Ishikawa (cell line): ENCODE measurements at regions not wholly inside any gene's neighbourhood (a gene's known extent, or its start where the extent isn't known, plus 50 kb on each side); places are given as distances from the start of the nearest gene placed in this dataset.

Experiments
- CEBPB ChIP-seq: IDR thresholded peaks from 2 replicates; pipeline ENCODE4 v1.6.1; 2012
- CREB1 ChIP-seq: IDR thresholded peaks from 2 replicates; pipeline ENCODE4 v1.6.1; 2012; ENCODE audit warnings: low read depth
- EGR1 ChIP-seq: IDR thresholded peaks from 2 replicates; pipeline ENCODE4 v1.6.1; 2012
- EP300 ChIP-seq: IDR thresholded peaks from 2 replicates; pipeline ENCODE4 v1.6.1; 2012; ENCODE audit warnings: borderline replicate concordance
- FOXM1 ChIP-seq: IDR thresholded peaks from 2 replicates; pipeline ENCODE4 v1.6.1; 2012; ENCODE audit warnings: low read depth, borderline replicate concordance
- NFIC ChIP-seq: IDR thresholded peaks from 2 replicates; pipeline ENCODE4 v1.6.1; 2012
- RAD21 ChIP-seq: IDR thresholded peaks from 2 replicates; pipeline ENCODE4 v1.6.1; 2012; ENCODE audit warnings: low read depth
- TAF1 ChIP-seq: IDR thresholded peaks from 2 replicates; pipeline ENCODE4 v1.6.1; 2012; ENCODE audit warnings: low read depth, mild to moderate bottlenecking
- TCF12 ChIP-seq: IDR thresholded peaks from 2 replicates; pipeline ENCODE4 v1.6.1; 2012; ENCODE audit warnings: low read depth
- TEAD4 ChIP-seq: IDR thresholded peaks from 2 replicates; pipeline ENCODE4 v1.6.1; 2012
- YY1 ChIP-seq: IDR thresholded peaks from 2 replicates; pipeline ENCODE4 v1.6.1; 2012; ENCODE audit warnings: low read depth
- ZBTB7A ChIP-seq: IDR thresholded peaks from 2 replicates; pipeline ENCODE4 v1.6.1; 2012; ENCODE audit warnings: low read depth
- TF ChIP-seq, protein P1 (sequence below): IDR thresholded peaks from 2 replicates; pipeline ENCODE4 v1.6.1; 2012
- TF ChIP-seq, protein P2 (sequence below): IDR thresholded peaks from 2 replicates; pipeline ENCODE4 v1.6.1; 2012
- TF ChIP-seq, protein P3 (sequence below): IDR thresholded peaks from 2 replicates; pipeline ENCODE4 v1.6.1; 2012; ENCODE audit warnings: low read depth, mild to moderate bottlenecking

DNA sequence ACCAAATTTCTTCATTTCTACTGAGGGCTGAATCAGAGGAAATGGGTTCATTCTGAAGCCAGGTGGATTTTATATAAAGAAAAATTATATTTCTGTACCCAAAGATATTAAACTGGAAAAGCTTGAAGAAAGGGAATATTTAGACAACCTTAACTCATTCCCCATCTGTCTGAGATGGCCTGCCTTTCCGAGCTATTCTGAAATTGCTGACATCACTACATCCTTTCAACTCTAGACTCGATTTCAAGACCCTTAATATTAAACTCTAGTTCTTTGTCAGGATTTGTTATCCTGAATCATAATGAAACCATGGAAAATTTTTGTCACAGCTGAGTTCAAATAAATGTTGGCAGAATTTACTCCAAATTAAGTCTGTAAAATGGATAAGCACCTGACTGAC is 818.5 kb upstream of the SEMA6A start:
- TF ChIP-seq RAD21 (no peak), EP300 (no peak), TEAD4 (no peak), CEBPB (no peak), YY1 (no peak), CREB1 (no peak), TCF12 (no peak), TAF1 (no peak), ZBTB7A (no peak), NFIC (no peak), FOXM1 (no peak), EGR1 (no peak)
- TF ChIP-seq, protein P1, sequence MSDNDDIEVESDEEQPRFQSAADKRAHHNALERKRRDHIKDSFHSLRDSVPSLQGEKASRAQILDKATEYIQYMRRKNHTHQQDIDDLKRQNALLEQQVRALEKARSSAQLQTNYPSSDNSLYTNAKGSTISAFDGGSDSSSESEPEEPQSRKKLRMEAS = no peak
- TF ChIP-seq, protein P2, sequence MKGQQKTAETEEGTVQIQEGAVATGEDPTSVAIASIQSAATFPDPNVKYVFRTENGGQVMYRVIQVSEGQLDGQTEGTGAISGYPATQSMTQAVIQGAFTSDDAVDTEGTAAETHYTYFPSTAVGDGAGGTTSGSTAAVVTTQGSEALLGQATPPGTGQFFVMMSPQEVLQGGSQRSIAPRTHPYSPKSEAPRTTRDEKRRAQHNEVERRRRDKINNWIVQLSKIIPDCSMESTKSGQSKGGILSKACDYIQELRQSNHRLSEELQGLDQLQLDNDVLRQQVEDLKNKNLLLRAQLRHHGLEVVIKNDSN = no peak
- TF ChIP-seq, protein P3, sequence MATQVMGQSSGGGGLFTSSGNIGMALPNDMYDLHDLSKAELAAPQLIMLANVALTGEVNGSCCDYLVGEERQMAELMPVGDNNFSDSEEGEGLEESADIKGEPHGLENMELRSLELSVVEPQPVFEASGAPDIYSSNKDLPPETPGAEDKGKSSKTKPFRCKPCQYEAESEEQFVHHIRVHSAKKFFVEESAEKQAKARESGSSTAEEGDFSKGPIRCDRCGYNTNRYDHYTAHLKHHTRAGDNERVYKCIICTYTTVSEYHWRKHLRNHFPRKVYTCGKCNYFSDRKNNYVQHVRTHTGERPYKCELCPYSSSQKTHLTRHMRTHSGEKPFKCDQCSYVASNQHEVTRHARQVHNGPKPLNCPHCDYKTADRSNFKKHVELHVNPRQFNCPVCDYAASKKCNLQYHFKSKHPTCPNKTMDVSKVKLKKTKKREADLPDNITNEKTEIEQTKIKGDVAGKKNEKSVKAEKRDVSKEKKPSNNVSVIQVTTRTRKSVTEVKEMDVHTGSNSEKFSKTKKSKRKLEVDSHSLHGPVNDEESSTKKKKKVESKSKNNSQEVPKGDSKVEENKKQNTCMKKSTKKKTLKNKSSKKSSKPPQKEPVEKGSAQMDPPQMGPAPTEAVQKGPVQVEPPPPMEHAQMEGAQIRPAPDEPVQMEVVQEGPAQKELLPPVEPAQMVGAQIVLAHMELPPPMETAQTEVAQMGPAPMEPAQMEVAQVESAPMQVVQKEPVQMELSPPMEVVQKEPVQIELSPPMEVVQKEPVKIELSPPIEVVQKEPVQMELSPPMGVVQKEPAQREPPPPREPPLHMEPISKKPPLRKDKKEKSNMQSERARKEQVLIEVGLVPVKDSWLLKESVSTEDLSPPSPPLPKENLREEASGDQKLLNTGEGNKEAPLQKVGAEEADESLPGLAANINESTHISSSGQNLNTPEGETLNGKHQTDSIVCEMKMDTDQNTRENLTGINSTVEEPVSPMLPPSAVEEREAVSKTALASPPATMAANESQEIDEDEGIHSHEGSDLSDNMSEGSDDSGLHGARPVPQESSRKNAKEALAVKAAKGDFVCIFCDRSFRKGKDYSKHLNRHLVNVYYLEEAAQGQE = no peak

DNA sequence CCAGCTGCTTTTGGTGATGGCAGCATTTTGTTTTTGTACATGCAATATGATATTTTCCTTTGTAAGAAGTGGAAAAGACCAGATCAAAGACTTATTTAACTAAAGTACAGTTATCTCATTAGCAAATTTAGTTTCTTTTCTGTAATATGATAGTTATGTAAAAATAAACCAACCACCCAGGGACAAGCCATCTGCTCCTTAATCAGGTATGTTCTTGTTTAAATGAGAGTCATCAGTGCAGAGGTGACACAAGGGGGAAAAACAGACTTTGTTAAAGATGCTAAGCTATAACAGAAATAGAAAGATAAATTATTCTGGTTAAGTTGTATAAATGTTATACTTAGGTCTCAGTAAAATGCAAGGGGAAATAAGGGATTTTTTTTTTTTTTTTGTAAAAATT is 805.7 kb upstream of the SEMA6A start:
- TF ChIP-seq TAF1 (no peak), EP300 (no peak), ZBTB7A (no peak), NFIC (no peak), TCF12 (no peak), CEBPB (no peak), YY1 (no peak), TEAD4 (no peak), FOXM1 (no peak)
- TF ChIP-seq, protein P1 = no peak
- TF ChIP-seq, protein P2 = no peak
- TF ChIP-seq, protein P3 = no peak

DNA sequence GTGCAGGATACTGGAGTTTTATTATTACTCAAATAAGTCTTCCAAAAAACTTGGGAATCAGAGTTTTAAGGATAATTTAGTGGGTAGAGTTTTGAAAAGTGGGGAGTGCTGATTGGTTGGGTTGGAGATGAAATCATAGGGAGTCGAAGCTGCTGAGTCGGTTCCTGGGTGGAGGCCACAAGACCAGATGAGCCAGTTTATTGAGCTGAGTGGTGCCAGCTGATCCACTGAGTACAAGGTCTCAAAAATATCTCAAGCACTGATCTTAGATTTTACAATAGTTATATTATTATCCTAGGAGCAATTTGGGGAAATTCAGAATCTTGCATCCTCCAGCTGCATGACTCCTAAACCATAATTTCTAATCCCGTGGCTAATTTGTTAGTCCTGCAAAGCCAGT is 804.9 kb upstream of the SEMA6A start:
- TF ChIP-seq TAF1 (no peak), CREB1 (no peak), EGR1 (no peak), ZBTB7A (no peak), FOXM1 (no peak)
- TF ChIP-seq, protein P1 = no peak

DNA sequence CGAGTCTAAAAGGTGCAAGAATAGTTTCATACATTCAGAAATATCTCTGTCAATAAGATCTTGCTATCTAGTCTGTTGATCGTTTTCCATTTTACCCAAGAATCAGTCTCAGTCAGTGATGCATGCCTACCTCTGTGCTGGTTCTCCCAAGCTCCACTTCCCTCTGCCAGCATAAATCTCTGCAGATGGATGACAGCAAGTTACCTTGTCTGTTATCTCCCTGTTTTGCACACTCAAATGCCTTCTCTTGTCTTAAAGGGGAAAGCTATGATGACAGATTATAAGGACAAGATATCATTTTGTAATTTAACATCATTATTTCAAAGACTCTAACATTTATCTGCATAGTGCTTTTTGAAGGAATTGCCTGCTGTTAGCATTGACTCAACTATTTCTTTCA is 802.1 kb upstream of the SEMA6A start:
- no peak for TF ChIP-seq CEBPB
- TF ChIP-seq, protein P3 = no peak
- TF ChIP-seq FOXM1 = no peak

DNA sequence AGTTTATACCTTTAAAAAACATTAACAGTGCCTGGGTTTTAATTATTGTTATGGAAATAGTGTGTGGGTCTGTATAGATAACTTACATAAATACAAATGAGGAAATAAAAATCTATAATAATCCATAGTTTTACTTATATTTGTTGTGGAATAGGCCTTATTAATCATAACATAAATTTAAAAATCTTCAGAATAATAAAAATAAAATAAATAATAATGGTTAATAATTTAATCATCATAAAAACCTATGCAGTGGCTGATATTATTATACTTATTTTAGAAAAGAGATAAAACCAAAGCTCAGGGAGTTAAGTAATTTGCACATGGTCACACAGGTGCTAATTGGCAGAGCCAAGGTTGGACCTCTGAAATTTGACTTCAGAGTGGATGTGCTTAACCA is 785.3 kb upstream of the SEMA6A start:
- TF ChIP-seq TAF1 (no peak), RAD21 (no peak), FOXM1 (no peak), CREB1 (no peak), TCF12 (no peak), CEBPB (no peak), TEAD4 (no peak), EGR1 (no peak), NFIC (no peak), EP300 (no peak)
- TF ChIP-seq, protein P1 = no peak
